Effector CD4-positive, alpha-beta T cell (primary cell): ENCODE measurements at regions not wholly inside any gene's neighbourhood (a gene's known extent, or its start where the extent isn't known, plus 50 kb on each side); places are given as distances from the start of the nearest gene placed in this dataset.
"Not testable (repeated sequence)": the region's sequence is repeated elsewhere in the genome, so short reads cannot be mapped to it uniquely, and the experiment has no call there.

Experiments used
- DNase-seq: peaks from one replicate; pipeline ENCODE4 v3.0.0-alpha.2; 2020

- no peak for DNase-seq
Measured at GRCh38 chr3:21898316-21898715, 147.3 kb upstream of the ZNF385D start.

GRCh38 chr3:21901484-21901883 lies 150.5 kb upstream of the ZNF385D start:
- DNase-seq, result no peak

GRCh38 chr3:21902956-21903355 lies 151.9 kb upstream of the ZNF385D start:
- no peak for DNase-seq

- no peak for DNase-seq
Measured at GRCh38 chr3:21909096-21909495, 158.1 kb upstream of the ZNF385D start.

GRCh38 chr3:21912711-21913110 lies 161.7 kb upstream of the ZNF385D start:
- no peak for DNase-seq

GRCh38 chr3:21913791-21914190 lies 162.8 kb upstream of the ZNF385D start:
- DNase-seq, result no peak

GRCh38 chr3:21914451-21914850 lies 163.4 kb upstream of the ZNF385D start:
- no peak for DNase-seq

GRCh38 chr3:21919383-21919782 lies 168.4 kb upstream of the ZNF385D start:
- no peak for DNase-seq

GRCh38 chr3:21920421-21920861 lies 169.4 kb upstream of the ZNF385D start:
- DNase-seq, result no peak

GRCh38 chr3:21923156-21923555 lies 172.1 kb upstream of the ZNF385D start:
- not testable (repeated sequence) for DNase-seq

GRCh38 chr3:21927261-21927660 lies 176.3 kb upstream of the ZNF385D start:
- no peak for DNase-seq

GRCh38 chr3:21934591-21934990 lies 183.6 kb upstream of the ZNF385D start:
- DNase-seq, result no peak

- no peak for DNase-seq
Measured at GRCh38 chr3:21936207-21936606, 185.2 kb upstream of the ZNF385D start.

GRCh38 chr3:21938267-21938681 lies 187.3 kb upstream of the ZNF385D start:
- DNase-seq, result no peak

GRCh38 chr3:21942328-21942727 lies 191.3 kb upstream of the ZNF385D start:
- DNase-seq, result no peak

- DNase-seq, result no peak
Measured at GRCh38 chr3:21944251-21944650, 193.2 kb upstream of the ZNF385D start.

GRCh38 chr3:21952856-21953255 lies 201.8 kb upstream of the ZNF385D start:
- no peak for DNase-seq

- DNase-seq, result no peak
Measured at GRCh38 chr3:21954709-21955108, 203.7 kb upstream of the ZNF385D start.

- DNase-seq, result no peak
Measured at GRCh38 chr3:21955406-21955805, 204.4 kb upstream of the ZNF385D start.

- no peak for DNase-seq
Measured at GRCh38 chr3:21960033-21960432, 209.0 kb upstream of the ZNF385D start.

GRCh38 chr3:21962456-21962855 lies 211.4 kb upstream of the ZNF385D start:
- no peak for DNase-seq

GRCh38 chr3:21966457-21966856 lies 215.4 kb upstream of the ZNF385D start:
- not testable (repeated sequence) for DNase-seq

- no peak for DNase-seq
Measured at GRCh38 chr3:21979706-21980105, 228.7 kb upstream of the ZNF385D start.

- no peak for DNase-seq
Measured at GRCh38 chr3:21989341-21990042, 238.5 kb upstream of the ZNF385D start.

GRCh38 chr3:21991061-21991460 lies 240.1 kb upstream of the ZNF385D start:
- no peak for DNase-seq
